Medulla oblongata (tissue), 1 donor: ENCODE measurements at regions not wholly inside any gene's neighbourhood (a gene's known extent, or its start where the extent isn't known, plus 50 kb on each side); places are given as distances from the start of the nearest gene placed in this dataset.

Experiments used
- DNase-seq: peaks from one replicate; pipeline ENCODE4 v3.0.0-alpha.2; 2015; ENCODE audit errors: extremely low spot score

DNA sequence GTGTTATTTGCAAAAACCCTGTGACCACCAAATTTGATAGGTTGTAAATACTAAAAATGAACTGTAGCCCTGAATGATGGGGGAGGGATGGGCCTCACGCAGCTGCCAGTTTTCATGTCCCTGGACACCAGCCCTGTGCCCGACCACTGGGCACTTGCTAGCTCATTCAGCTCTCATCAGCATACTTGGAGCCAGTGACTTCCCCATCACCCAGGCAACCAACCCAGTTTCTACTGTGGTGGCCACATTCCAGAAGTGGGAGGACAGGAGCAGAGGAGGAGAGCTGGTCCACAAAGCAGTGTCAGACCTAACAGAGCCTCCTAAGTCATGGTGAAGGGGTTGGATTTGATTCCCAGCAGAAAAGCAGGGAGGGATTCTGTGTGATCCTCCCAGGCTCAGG lies 128.2 kb downstream of the CPEB2 start:
- DNase-seq = peak; percentile 84

- peak; percentile 30 for DNase-seq
Measured at GRCh38 chr4:15131551-15131950, 129.3 kb downstream of the CPEB2 start.

DNA sequence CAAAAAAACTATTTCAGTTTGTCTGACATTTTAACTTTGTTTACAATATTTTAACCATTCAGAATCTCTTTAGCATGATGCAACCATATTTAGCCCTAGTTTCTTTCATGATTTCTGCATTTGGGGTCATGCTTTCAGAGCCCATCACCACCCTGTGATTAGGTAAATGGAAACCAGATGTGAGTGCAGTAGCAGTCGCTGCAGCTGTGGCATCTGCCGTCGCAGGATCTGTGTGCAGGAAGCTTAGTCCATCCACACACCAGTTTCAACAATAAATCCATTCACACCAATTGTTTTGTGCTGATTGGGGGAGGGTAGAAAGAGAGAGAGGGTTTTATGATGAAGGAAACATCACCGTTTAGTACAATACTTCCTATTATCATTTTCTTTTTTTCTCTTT lies 130.5 kb downstream of the CPEB2 start:
- DNase-seq = peak; percentile 93

GRCh38 chr4:15139599-15139998 lies 137.3 kb downstream of the CPEB2 start:
- DNase-seq = no peak

GRCh38 chr4:15142201-15142600 lies 139.9 kb downstream of the CPEB2 start:
- no peak for DNase-seq

- DNase-seq = no peak
Measured at GRCh38 chr4:15143551-15143950, 141.3 kb downstream of the CPEB2 start.

GRCh38 chr4:15144249-15144966 lies 142.1 kb downstream of the CPEB2 start:
- DNase-seq = peak; percentile 65

DNA sequence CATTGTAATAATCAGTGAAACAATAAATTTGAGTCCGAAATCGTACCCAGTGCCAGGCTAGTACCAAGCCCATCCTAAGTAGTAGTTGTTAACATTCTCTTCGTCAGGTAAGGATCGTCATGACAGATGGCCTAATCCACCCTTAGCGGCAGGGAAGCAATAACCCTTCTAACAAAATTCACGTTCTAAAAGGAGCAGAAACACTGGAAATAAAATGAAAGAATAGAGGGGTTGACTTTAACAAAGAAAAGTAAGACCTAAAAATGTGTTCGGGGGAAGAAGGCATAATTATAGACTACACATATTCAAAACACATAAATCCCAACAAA lies 142.7 kb downstream of the CPEB2 start:
- no peak for DNase-seq

DNA sequence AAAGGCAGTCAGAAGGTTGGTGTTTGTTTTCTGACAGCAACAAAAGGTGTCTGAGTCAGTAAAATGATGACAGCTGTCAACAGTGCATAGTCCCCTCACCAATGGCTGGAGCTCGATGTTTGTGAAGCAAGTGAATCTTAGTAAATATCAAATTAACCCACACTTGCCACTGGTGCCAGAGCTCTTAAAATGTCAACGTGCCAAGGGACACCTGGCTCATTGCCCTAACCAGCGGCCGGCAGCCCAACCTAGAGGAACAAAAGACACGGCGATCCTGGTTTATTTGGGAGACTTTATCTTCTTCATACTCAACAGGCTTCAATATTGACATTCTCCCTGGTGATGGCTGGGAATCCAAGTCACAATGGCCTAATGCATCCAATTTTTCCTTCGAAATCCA lies 143.4 kb downstream of the CPEB2 start:
- DNase-seq = no peak

- DNase-seq = peak; percentile 93
Measured at GRCh38 chr4:15147714-15148113, 145.4 kb downstream of the CPEB2 start.

GRCh38 chr4:15148199-15148598 lies 145.9 kb downstream of the CPEB2 start:
- DNase-seq = peak; percentile 65

- peak; percentile 36 for DNase-seq
Measured at GRCh38 chr4:15148691-15149090, 146.4 kb downstream of the CPEB2 start.

- no peak for DNase-seq
Measured at GRCh38 chr4:15149234-15149838, 147.1 kb downstream of the CPEB2 start.

- DNase-seq = peak; percentile 94
Measured at GRCh38 chr4:15149839-15150592, 147.7 kb downstream of the CPEB2 start.

DNA sequence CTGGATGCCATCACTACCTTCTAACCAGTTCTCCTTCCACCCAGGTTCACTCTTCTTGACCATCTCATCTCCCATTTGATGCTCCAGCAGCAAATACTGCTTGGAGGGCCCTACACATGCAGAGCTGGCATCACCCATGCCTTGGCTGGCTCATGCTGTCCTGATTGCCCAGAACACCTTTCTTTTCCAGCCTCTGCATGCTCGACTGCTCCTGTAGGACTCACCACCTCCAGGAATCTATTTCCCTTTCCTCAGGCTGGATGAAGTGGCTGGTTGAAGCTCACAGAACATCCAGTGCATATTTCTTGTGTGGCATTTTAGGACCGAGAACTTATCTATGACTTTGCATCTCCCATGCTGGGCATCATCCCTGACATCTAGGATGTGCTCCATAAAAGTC lies 148.3 kb downstream of the CPEB2 start:
- DNase-seq = no peak

- DNase-seq = no peak
Measured at GRCh38 chr4:15151033-15151432, 148.8 kb downstream of the CPEB2 start.

- no peak for DNase-seq
Measured at GRCh38 chr4:15153662-15154061, 151.4 kb downstream of the CPEB2 start.

DNA sequence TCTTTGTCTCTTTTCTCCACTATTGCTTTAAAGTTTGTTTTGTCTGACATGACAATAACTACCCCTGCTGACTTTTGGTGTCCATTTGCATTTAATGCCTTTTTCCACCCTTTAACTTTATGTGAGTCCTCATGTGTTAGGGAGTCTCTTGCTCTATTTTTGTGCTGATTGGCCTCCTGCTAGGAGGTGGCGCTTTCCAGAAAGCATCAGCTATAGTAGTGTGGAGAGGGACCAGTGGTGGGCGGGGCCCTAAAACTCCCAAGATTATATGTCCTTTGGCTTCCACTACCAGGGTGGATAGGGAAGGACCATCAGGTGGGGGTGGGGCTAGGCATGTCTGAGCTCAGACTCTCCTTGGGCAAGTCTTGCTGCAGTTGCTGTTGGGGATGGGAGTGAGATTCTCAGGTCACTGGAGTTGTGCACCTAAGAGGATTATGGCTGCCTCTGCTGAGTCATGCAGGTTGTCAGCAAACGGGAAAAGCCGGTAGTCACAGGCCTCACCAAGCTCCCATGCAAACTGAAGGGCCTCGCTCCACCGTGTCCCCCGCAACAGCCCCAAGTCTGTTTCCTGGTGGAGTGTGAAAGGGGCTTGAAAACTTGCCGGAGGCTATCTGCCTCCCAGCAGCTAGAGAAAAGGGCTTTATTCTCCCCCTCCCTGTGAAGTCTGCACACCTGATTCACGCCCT lies 156.3 kb downstream of the CPEB2 start:
- no peak for DNase-seq

DNA sequence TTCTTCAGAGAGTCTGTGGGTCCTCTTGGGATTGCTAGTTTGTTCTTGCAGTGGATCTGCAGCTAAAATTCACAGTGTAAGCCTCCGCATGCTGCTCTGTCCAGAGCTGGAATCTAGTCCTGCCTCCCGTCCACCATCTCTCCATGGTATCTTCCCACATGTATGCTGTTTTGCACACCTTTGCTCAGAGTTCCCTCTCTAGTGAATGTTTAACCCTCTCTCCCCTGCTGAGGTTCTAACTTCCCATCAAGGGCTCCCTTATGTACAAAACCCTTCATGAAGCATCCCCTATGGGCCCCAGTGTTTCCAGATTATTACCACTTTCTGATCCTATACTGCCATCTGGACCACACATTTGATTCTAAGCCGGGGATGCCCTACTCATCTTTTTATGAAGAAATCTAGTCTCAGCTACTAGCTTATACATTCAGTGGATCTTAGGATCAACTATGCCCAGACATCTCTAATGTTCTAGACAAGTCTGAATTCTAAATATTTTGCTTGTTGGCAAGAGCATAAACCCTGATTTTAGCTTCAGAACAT lies 157.3 kb downstream of the CPEB2 start:
- peak; percentile 54 for DNase-seq

DNA sequence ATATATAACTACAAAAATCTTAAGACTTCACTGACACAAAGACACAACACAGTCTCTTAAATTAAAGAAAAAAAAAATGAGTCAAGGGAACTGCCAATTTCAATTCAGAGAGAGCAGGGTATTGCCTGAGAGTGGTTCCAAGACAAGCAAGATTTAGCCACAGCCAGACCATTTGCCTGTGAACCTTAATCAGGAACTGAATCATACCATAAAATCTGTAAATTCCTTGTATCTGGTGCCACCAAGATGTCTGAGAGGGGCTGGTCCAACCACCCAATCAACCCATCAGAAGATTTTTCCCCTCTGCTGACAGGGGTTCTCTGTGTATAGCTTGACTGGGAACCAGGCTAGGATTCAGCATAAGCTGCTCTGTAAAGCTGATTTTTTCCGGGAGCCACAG lies 159.2 kb downstream of the CPEB2 start:
- DNase-seq = no peak

GRCh38 chr4:15162046-15162445 lies 159.8 kb downstream of the CPEB2 start:
- no peak for DNase-seq
